Heart left ventricle (tissue), 16 donors: ENCODE measurements at regions not wholly inside any gene's neighbourhood (a gene's known extent, or its start where the extent isn't known, plus 50 kb on each side); places are given as distances from the start of the nearest gene placed in this dataset.
A peak's percentile ranks its signal among the peaks of the same experiment; 100 is the strongest.

Experiments
- ATAC-seq, 4 donors: fragments of 200-7000 bp; cut with Tn5 transposase; one replicate each; pipeline ENCODE4 v1.9.1; 2020 to 2022; ENCODE audit warnings: moderate library complexity in 4 of 4, mild to moderate bottlenecking in 3 of 4, moderate number of reproducible peaks in 1 of 4
- DNase-seq, 5 donors: peaks; one replicate each; pipeline ENCODE4 v3.0.0-alpha.2; 2020
- H3K27ac ChIP-seq, 12 donors: fragments of 200-600 bp; sonication (generic) in 4 of 12; one replicate each; pipeline versions ENCODE4 v1.5.0 to v1.8.0; 2016 to 2022; ENCODE audit warnings: mild to moderate bottlenecking in 2 of 12
- H3K27me3 ChIP-seq, 9 donors: fragments of 200-600 bp; sonication (generic) in 2 of 9; one replicate each; pipeline versions ENCODE4 v1.5.1 to v1.8.0; 2016 to 2022; ENCODE audit warnings: mild to moderate bottlenecking in 3 of 9
- H3K36me3 ChIP-seq, 9 donors: fragments of 200-600 bp; sonication (generic) in 2 of 9; one replicate each; pipeline versions ENCODE4 v1.5.0 to v1.8.0; 2018 to 2022; ENCODE audit warnings: mild to moderate bottlenecking in 2 of 9
- H3K4me1 ChIP-seq, 12 donors: fragments of 200-600 bp; sonication (generic) in 4 of 12; one replicate each; pipeline versions ENCODE4 v1.5.0 to v1.8.0; 2016 to 2022; ENCODE audit warnings: mild to moderate bottlenecking in 3 of 12
- H3K4me3 ChIP-seq, 12 donors: fragments of 200-600 bp; sonication (generic) in 4 of 12; one replicate each; pipeline versions ENCODE4 v1.5.0 to v1.8.0; 2017 to 2022; ENCODE audit warnings: mild to moderate bottlenecking in 9 of 12, moderate library complexity in 4 of 12
- H3K9me3 ChIP-seq, 12 donors: fragments of 200-600 bp; sonication (generic) in 4 of 12; one replicate each; pipeline versions ENCODE4 v1.5.0 to v1.8.0; 2016 to 2022; ENCODE audit warnings: mild to moderate bottlenecking in 1 of 12
- POLR2A ChIP-seq, 2 donors: fragments of 450-650 bp; IDR thresholded peaks; one replicate each; pipeline ENCODE4 v1.6.1; 2017; ENCODE audit warnings: antibody characterized with exemption in 2 of 2, mild to moderate bottlenecking in 2 of 2, moderate library complexity in 2 of 2
- WGBS, 4 donors: extraction: QIAGEN DNeasy Blood & Tissue Kit in 2 of 4; methylation state at CpG; one replicate each; pipeline versions ENCODE4 v1.1.5 to v1.1.7; 2013 to 2018; 5-methylcytosine and 5-hydroxymethylcytosine counted together
- intact Hi-C, 10 donors: fragments of 100-400 bp; cut with DNase I; formaldehyde crosslinking; loops; one replicate each; pipeline versions ENCODE4 v1.11.1 to v1.14.2; 2022
- TF ChIP-seq, protein P1 (sequence below), 12 donors: fragments of 200-600 bp; sonication (generic) in 4 of 12; IDR thresholded peaks; one replicate each; pipeline versions ENCODE4 v1.5.0 to v1.8.0; 2018 to 2022; ENCODE audit warnings: antibody characterized with exemption in 12 of 12, mild to moderate bottlenecking in 5 of 12
- donor health status: ischemic (EF 13 %, LVEDD 7.1; RV severe dilation, severe dysfunction).
- donor health status: healthy with polysubstance abuse.
- donor health status: DM: no; HTN: yes; CAD: no.
- donor health status: DM: no; HTN: no; CAD: no.
- donor health status: ischemic (EF 25% LVEDD 6.9; RV normal size, moderate dysfunction).
- donor health status: ischemic (EF 25% LVEDD 5.7; RV mildly dilated, moderate dysfunction).
- donor health status: healthy.
- donor health status: DM: yes; HTN: yes; CAD: no.
- donor health status: ischemic (EF 35%, LVEDD 5.7; RV mildly dilated, moderate dysfunction).
- donor health status: nonischemic (EF 11% LVEDD 7.7; RV severe dilation, severe dysfunction).
- donor health status: DM: yes; HTN: yes; CAD: no.
- donor health status: PGD.
- donor health status: ischemic (EF 29% LVEDD 5.4; RV normal size, mild dysfunction).
- donor health status: nonischemic (EF 23%, LVEDD 6.1; RV moderate dilation, normal function).

DNA sequence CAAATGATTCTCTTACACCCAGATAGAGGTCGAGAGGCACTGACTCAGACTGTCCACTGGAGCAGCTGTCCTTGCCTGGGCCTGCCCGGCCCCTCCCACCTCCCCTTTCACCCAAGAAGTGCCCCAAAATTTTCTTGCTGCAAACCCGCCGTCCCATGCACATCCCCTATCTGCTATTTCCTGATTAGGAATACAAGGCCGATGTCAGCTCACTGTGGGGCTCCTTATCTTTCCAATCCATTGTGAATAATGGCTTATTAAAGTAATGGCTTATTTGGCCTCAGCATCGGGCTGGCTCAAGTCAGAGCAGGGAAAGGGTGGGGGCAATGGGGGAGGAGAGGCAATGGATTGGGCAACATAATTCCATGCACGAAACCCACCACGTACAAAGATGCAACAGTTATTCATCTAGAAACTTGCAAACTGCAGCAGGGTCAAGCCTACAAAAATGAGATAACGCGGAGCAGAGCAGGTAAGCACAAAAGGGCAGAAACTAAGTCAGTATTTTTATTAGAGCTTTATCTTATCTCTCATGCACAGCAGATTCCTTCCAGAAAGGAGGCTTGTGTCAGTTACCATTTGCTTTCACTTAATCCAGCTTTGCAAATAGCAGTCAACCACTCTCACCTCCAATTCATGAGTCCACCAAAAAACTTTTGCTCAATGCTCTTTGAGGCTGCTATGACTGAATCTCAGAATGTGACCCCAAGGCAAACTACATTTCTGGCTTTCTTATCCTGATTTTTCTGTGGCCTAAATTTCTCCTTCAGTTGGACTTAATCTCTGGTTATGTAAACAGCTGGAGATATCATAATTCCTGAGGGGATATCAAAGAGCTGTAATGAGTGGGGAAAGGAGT, 138.2 kb upstream of the OSMR start:
- Histone ChIP-seq H3K36me3 (no peaks in the 10 kb centered on the region), H3K4me3 (no peak overlapping the region), H3K4me1 (peaks cover 0 to 36% (median 5%) of the 10 kb centered on the region in 12 donors), H3K9me3 (no peaks in the 10 kb centered on the region), H3K27me3 (no peaks in the 10 kb centered on the region), H3K27ac (no peak overlapping the region)
- ATAC-seq = peak; percentile 26 to 57 (median 50)
- intact Hi-C loops = loop anchor here in 1 of 10 donors (5.0 kb wide), 1 partner anchor 85 kb away; no protein-coding TSS in a partner anchor
- no peak for DNase-seq
- WGBS, 4 donors = 67 to 74% (median 72%) methylated on average over 10 of the region's 10 CpGs
- TF ChIP-seq, protein P1, sequence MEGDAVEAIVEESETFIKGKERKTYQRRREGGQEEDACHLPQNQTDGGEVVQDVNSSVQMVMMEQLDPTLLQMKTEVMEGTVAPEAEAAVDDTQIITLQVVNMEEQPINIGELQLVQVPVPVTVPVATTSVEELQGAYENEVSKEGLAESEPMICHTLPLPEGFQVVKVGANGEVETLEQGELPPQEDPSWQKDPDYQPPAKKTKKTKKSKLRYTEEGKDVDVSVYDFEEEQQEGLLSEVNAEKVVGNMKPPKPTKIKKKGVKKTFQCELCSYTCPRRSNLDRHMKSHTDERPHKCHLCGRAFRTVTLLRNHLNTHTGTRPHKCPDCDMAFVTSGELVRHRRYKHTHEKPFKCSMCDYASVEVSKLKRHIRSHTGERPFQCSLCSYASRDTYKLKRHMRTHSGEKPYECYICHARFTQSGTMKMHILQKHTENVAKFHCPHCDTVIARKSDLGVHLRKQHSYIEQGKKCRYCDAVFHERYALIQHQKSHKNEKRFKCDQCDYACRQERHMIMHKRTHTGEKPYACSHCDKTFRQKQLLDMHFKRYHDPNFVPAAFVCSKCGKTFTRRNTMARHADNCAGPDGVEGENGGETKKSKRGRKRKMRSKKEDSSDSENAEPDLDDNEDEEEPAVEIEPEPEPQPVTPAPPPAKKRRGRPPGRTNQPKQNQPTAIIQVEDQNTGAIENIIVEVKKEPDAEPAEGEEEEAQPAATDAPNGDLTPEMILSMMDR (IDR thresholded peaks at IDR 0.05) = no peak
- TF ChIP-seq POLR2A (IDR thresholded peaks at IDR 0.05) = no peak

DNA sequence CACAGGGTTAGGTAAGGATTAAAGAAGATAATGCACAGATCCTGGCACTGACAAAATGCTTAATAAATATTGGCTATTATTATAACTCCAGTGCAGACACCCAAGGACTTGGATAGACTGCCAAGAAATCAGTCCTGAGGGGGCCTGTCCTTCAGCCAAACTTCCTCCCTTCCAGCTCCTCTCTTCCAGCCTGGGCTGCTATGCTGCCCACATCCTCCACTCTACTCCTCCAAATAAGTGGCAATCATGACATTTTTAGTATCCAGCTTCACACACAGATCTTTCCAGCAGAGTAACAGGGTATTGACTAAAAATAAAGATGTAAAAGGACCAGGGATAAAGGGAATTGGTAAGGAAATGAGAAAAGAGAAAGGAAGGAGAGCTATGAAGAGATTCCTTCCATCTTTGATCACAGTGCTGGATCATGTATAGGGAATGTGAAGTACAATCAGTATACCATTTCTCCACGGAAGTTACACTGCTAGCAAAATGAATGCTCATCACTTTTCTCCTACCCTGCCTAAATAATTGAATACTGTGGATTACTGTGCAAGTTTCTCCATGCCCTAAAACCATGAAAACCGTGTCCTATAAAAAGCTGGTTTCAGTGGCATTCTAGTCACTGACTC, 136.0 kb upstream of the OSMR start:
- no peak for ATAC-seq
- no peaks in the 10 kb centered on the region for H3K9me3 ChIP-seq
- DNase-seq = no peak
- no peaks in the 10 kb centered on the region for H3K36me3 ChIP-seq
- 57 to 62% (median 60%) methylated on average over 2 of the region's 2 CpGs for WGBS, 4 donors
- H3K4me3 ChIP-seq = no peak overlapping the region
- H3K27me3 ChIP-seq = no peaks in the 10 kb centered on the region
- TF ChIP-seq, protein P1 (IDR thresholded peaks at IDR 0.05) = no peak
- TF ChIP-seq POLR2A (IDR thresholded peaks at IDR 0.05) = no peak
- intact Hi-C loops = loop anchor here in 2 of 10 donors (5.0 to 10.0 kb wide), 2 partner anchors 55 to 87 kb away; no protein-coding TSS in a partner anchor
- H3K27ac ChIP-seq = no peak overlapping the region
- H3K4me1 ChIP-seq = peaks cover 0 to 41% (median 5%) of the 10 kb centered on the region in 12 donors

DNA sequence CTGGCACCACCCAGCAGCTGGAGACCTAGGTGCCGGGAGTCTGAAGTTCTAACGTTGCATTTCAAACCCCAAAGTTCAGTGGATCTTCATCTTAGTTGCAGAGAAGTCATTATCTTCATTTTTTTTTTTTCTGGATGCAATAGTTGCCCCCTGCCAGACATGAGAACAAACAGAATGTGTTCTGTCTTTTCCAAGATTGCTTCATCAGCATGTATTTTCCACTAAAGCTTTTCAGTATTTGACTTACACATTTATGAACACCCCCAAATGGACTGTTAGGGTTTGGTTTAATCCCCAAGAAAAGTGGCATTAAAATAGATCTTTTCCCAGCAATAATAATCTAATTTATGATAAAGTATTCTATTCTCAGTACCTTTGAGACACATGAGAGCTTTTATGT, 135.2 kb upstream of the OSMR start:
- no peak for ATAC-seq
- TF ChIP-seq, protein P1 (IDR thresholded peaks at IDR 0.05) = no peak
- no peak for TF ChIP-seq POLR2A (IDR thresholded peaks at IDR 0.05)
- Histone ChIP-seq H3K27me3 (no peaks in the 10 kb centered on the region), H3K9me3 (no peaks in the 10 kb centered on the region), H3K4me3 (no peak overlapping the region), H3K36me3 (no peaks in the 10 kb centered on the region), H3K27ac (no peak overlapping the region), H3K4me1 (peaks cover 0 to 41% (median 5%) of the 10 kb centered on the region in 12 donors)
- 77 to 88% (median 80%) methylated on average over 2 of the region's 2 CpGs for WGBS, 4 donors
- no peak for DNase-seq
- intact Hi-C loops = loop anchor here in 1 of 10 donors (10.0 kb wide), 1 partner anchor 54 kb away; no protein-coding TSS in a partner anchor

DNA sequence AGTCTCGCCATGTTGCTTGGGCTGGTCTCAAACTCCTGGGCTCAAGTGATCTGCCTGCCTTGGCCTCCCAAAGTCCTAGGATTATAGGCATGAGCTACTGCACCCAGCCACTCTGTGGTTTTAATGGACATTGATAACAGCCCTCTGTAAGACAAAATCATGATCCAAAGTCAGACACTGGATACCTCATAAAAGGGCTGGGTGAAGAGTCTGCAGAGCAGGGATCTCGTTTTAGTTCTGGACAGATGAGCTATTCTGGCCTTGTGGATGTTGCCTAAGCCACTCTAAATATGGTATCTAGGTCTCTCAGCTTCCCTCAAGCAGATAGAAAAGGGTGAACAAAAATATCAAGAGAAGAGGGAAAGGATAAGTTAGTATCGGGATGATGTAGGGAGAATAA, 133.4 kb upstream of the OSMR start:
- intact Hi-C loops = loop anchor here in 1 of 10 donors (10.0 kb wide), 1 partner anchor 52 kb away; no protein-coding TSS in a partner anchor
- no peaks in the 10 kb centered on the region for H3K27me3 ChIP-seq
- no peak overlapping the region for H3K27ac ChIP-seq

More for the DNA sequence above, 133.4 kb upstream of the OSMR start:
- Histone ChIP-seq H3K4me1 (peaks cover 0 to 35% (median 3%) of the 10 kb centered on the region in 12 donors), H3K36me3 (no peaks in the 10 kb centered on the region), H3K4me3 (no peak overlapping the region), H3K9me3 (no peaks in the 10 kb centered on the region)
- no peak for DNase-seq
- 73 to 93% (median 87%) methylated on average over 3 of the region's 3 CpGs for WGBS, 4 donors
- ATAC-seq = no peak
- TF ChIP-seq, protein P1 (IDR thresholded peaks at IDR 0.05) = no peak
- TF ChIP-seq POLR2A (IDR thresholded peaks at IDR 0.05) = no peak
